Bronchial epithelial cell (primary cell): ENCODE measurements at regions not wholly inside any gene's neighbourhood (a gene's known extent, or its start where the extent isn't known, plus 50 kb on each side); places are given as distances from the start of the nearest gene placed in this dataset.

ENCODE experiments used
- DNase-seq: peaks from one replicate; pipeline ENCODE4 v3.0.0-alpha.2; 2010; ENCODE audit warnings: low read depth
- FAIRE-seq: peaks from 2 replicates; lab custom pipeline; 2011; peaks lifted over from hg19 to GRCh38; lab: Jason Lieb, UNC
- H3K27me3 ChIP-seq: 2 replicates; pipeline ENCODE4 v1.5.1; 2011; ENCODE audit warnings: low read length; ENCODE audit not compliant: control insufficient read depth, insufficient read depth
- H3K36me3 ChIP-seq: 2 replicates; pipeline ENCODE4 v1.5.1; 2011; ENCODE audit warnings: low read length; ENCODE audit not compliant: control insufficient read depth, insufficient read depth
- H3K4me3 ChIP-seq: 2 replicates; pipeline ENCODE4 v1.5.1; 2011; ENCODE audit warnings: mild to moderate bottlenecking, low read depth, low read length, control low read depth
- TF ChIP-seq, protein P1 (sequence below): IDR thresholded peaks from 2 replicates; pipeline ENCODE4 v1.5.1; 2011; ENCODE audit warnings: mild to moderate bottlenecking, moderate library complexity, low read length, control low read depth, inconsistent platforms; ENCODE audit not compliant: insufficient read depth, severe bottlenecking

GRCh38 chr21:21751286-21751685, 753.1 kb downstream of the NCAM2 start:
- FAIRE-seq (no peak), DNase-seq (no peak)
- Histone ChIP-seq H3K36me3 (no peaks in the 10 kb centered on the region), H3K4me3 (no peak overlapping the region), H3K27me3 (no peaks in the 10 kb centered on the region)
- TF ChIP-seq, protein P1, sequence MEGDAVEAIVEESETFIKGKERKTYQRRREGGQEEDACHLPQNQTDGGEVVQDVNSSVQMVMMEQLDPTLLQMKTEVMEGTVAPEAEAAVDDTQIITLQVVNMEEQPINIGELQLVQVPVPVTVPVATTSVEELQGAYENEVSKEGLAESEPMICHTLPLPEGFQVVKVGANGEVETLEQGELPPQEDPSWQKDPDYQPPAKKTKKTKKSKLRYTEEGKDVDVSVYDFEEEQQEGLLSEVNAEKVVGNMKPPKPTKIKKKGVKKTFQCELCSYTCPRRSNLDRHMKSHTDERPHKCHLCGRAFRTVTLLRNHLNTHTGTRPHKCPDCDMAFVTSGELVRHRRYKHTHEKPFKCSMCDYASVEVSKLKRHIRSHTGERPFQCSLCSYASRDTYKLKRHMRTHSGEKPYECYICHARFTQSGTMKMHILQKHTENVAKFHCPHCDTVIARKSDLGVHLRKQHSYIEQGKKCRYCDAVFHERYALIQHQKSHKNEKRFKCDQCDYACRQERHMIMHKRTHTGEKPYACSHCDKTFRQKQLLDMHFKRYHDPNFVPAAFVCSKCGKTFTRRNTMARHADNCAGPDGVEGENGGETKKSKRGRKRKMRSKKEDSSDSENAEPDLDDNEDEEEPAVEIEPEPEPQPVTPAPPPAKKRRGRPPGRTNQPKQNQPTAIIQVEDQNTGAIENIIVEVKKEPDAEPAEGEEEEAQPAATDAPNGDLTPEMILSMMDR = peak; percentile 30

GRCh38 chr21:21762855-21763254, 764.6 kb downstream of the NCAM2 start:
- no peak for DNase-seq
- H3K36me3 ChIP-seq = no peaks in the 10 kb centered on the region
- no peaks in the 10 kb centered on the region for H3K27me3 ChIP-seq
- no peak for FAIRE-seq
- TF ChIP-seq, protein P1 = no peak
- no peak overlapping the region for H3K4me3 ChIP-seq

GRCh38 chr21:21764281-21764680, 766.1 kb downstream of the NCAM2 start:
- TF ChIP-seq, protein P1 = no peak
- Histone ChIP-seq H3K4me3 (no peak overlapping the region), H3K36me3 (no peaks in the 10 kb centered on the region), H3K27me3 (no peaks in the 10 kb centered on the region)
- FAIRE-seq (no peak), DNase-seq (no peak)

GRCh38 chr21:21767276-21767675, 769.1 kb downstream of the NCAM2 start:
- FAIRE-seq (no peak), DNase-seq (no peak)
- Histone ChIP-seq H3K27me3 (no peaks in the 10 kb centered on the region), H3K36me3 (no peaks in the 10 kb centered on the region), H3K4me3 (no peak overlapping the region)
- TF ChIP-seq, protein P1 = no peak

DNA sequence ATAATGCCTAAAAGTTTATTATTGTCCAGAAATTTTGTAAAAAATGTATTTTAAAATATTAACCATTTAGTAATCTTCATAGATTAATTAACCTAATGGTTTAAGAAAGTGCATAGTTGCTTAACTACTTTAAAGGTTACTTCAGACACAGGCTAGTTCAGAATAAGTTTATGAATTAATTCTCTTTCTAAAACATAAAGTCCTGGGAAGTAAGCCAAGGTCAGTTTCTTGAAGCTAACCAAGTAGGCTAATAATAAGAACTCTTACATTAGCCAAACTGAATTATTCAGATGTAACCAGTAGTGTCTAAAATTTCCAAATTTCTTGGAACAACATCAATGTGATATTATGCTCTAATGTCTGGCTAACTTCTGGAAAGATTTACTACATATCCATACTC, 790.4 kb downstream of the NCAM2 start:
- TF ChIP-seq, protein P1 = no peak
- H3K4me3 ChIP-seq = no peak overlapping the region
- H3K36me3 ChIP-seq = no peaks in the 10 kb centered on the region
- H3K27me3 ChIP-seq = no peaks in the 10 kb centered on the region
- FAIRE-seq = no peak
- no peak for DNase-seq

- no peaks in the 10 kb centered on the region for H3K36me3 ChIP-seq
- DNase-seq (no peak), FAIRE-seq (no peak)
- H3K27me3 ChIP-seq = no peaks in the 10 kb centered on the region
- no peak overlapping the region for H3K4me3 ChIP-seq
- TF ChIP-seq, protein P1 = no peak
Measured at GRCh38 chr21:21801921-21802320, 803.7 kb downstream of the NCAM2 start.
